ENCODE measurements at regions not wholly inside any gene's neighbourhood (a gene's known extent, or its start where the extent isn't known, plus 50 kb on each side); places are given as distances from the start of the nearest gene placed in this dataset.

GRCh38 chr3:34483311-34483887 lies 685.0 kb downstream of the PDCD6IP start:
- Histone ChIP-seq H3K4me3 (replicated peaks; ENCODE audit: insufficient read depth, low read length) (no peak overlapping the region), H3K27me3 (ENCODE audit: insufficient read depth, poor library complexity, severe bottlenecking) (no peaks in the 10 kb centered on the region)
- TF ChIP-seq SPI1 (IDR thresholded peaks at IDR 0.05; ENCODE audit: borderline replicate concordance, low read depth) (no peak), GABPA (IDR thresholded peaks at IDR 0.05; ENCODE audit: low read depth) (no peak), POLR2AphosphoS5 (IDR thresholded peaks at IDR 0.05; ENCODE audit: low read depth) (no peak), CTCF (IDR thresholded peaks at IDR 0.05; ENCODE audit: insufficient read depth, low read length) (no peak), REST (IDR thresholded peaks at IDR 0.05; ENCODE audit: insufficient replicate concordance, low read depth) (no peak)

GRCh38 chr3:34504366-34504765 lies 705.9 kb downstream of the PDCD6IP start:
- Histone ChIP-seq H3K27me3 (ENCODE audit: insufficient read depth, poor library complexity, severe bottlenecking) (no peaks in the 10 kb centered on the region), H3K4me3 (replicated peaks; ENCODE audit: insufficient read depth, low read length) (no peak overlapping the region), H3K27ac (replicated peaks) (no peak overlapping the region)
- no peak for DNase-seq (ENCODE audit: low read depth in 1 of 2, low spot score in 1 of 2)
- no peak for TF ChIP-seq POLR2AphosphoS5 (IDR thresholded peaks at IDR 0.05; ENCODE audit: low read depth)
- TF ChIP-seq CTCF (IDR thresholded peaks at IDR 0.05; ENCODE audit: insufficient read depth, low read length): no peak

More at GRCh38 chr3:34483311-34483887, 685.0 kb downstream of the PDCD6IP start:
- no peak overlapping the region for H3K27ac ChIP-seq (replicated peaks)
- no peak for DNase-seq (ENCODE audit: low read depth in 1 of 2, low spot score in 1 of 2)

GRCh38 chr3:34504775-34505174 lies 706.3 kb downstream of the PDCD6IP start:
- H3K4me3 ChIP-seq (replicated peaks; ENCODE audit: insufficient read depth, low read length): no peak overlapping the region
- DNase-seq (ENCODE audit: low read depth in 1 of 2, low spot score in 1 of 2): no peak
- no peak for TF ChIP-seq SPI1 (IDR thresholded peaks at IDR 0.05; ENCODE audit: borderline replicate concordance, low read depth)
- H3K27me3 ChIP-seq (ENCODE audit: insufficient read depth, poor library complexity, severe bottlenecking): no peaks in the 10 kb centered on the region
- no peak overlapping the region for H3K27ac ChIP-seq (replicated peaks)

- TF ChIP-seq POLR2AphosphoS5 (IDR thresholded peaks at IDR 0.05; ENCODE audit: low read depth) (no peak), SPI1 (IDR thresholded peaks at IDR 0.05; ENCODE audit: borderline replicate concordance, low read depth) (no peak), CTCF (IDR thresholded peaks at IDR 0.05; ENCODE audit: insufficient read depth, low read length) (no peak), GABPA (IDR thresholded peaks at IDR 0.05; ENCODE audit: low read depth) (no peak), REST (IDR thresholded peaks at IDR 0.05; ENCODE audit: insufficient replicate concordance, low read depth) (no peak)
- H3K4me3 ChIP-seq (replicated peaks; ENCODE audit: insufficient read depth, low read length): no peak overlapping the region
- no peak overlapping the region for H3K27ac ChIP-seq (replicated peaks)
- DNase-seq (ENCODE audit: low read depth in 1 of 2, low spot score in 1 of 2): no peak
- no peaks in the 10 kb centered on the region for H3K27me3 ChIP-seq (ENCODE audit: insufficient read depth, poor library complexity, severe bottlenecking)
Observed at GRCh38 chr3:34508732-34509131, 710.3 kb downstream of the PDCD6IP start.

Data from HL-60 (cell line).